ENCODE measurements at regions not wholly inside any gene's neighbourhood (a gene's known extent, or its start where the extent isn't known, plus 50 kb on each side); places are given as distances from the start of the nearest gene placed in this dataset.
A peak's percentile ranks its signal among the peaks of the same experiment; 100 is the strongest.
"Not testable (repeated sequence)": the region's sequence is repeated elsewhere in the genome, so short reads cannot be mapped to it uniquely, and the experiment has no call there.

DNA sequence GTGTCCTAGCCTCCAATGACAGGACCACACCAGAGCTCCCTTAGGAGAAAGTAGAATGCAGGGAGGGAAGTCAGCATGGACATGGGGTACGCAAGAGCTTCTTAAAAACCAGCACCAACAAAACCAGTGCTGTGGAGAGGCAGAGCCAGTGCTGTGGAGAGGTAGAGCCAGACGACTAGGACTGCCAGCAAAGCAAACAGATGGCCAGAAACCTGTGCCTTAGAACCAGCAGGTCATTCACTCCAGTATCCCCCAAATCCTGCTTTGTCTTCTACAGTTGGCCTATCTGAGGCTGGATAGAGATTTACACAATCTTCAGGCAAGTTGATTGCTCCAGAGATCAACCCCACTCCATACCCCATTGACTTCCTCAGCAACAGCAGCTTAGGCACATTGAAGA, 459.9 kb upstream of the CAMK1G start:
- Histone ChIP-seq H3K4me3 (no peak overlapping the region), H3K36me3 (no peaks in the 10 kb centered on the region), H3K4me1 (no peaks in the 10 kb centered on the region), H3K9me3 (no peaks in the 10 kb centered on the region), H3K27me3 (ENCODE audit: low read depth) (no peaks in the 10 kb centered on the region), H3K27ac (no peak overlapping the region)
- intact Hi-C loops (cut with DNase I) = no loop called here
- no peak for ATAC-seq
- no peak for DNase-seq
- TF ChIP-seq, protein P1, sequence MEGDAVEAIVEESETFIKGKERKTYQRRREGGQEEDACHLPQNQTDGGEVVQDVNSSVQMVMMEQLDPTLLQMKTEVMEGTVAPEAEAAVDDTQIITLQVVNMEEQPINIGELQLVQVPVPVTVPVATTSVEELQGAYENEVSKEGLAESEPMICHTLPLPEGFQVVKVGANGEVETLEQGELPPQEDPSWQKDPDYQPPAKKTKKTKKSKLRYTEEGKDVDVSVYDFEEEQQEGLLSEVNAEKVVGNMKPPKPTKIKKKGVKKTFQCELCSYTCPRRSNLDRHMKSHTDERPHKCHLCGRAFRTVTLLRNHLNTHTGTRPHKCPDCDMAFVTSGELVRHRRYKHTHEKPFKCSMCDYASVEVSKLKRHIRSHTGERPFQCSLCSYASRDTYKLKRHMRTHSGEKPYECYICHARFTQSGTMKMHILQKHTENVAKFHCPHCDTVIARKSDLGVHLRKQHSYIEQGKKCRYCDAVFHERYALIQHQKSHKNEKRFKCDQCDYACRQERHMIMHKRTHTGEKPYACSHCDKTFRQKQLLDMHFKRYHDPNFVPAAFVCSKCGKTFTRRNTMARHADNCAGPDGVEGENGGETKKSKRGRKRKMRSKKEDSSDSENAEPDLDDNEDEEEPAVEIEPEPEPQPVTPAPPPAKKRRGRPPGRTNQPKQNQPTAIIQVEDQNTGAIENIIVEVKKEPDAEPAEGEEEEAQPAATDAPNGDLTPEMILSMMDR (IDR thresholded peaks at IDR 0.05) = no peak

DNA sequence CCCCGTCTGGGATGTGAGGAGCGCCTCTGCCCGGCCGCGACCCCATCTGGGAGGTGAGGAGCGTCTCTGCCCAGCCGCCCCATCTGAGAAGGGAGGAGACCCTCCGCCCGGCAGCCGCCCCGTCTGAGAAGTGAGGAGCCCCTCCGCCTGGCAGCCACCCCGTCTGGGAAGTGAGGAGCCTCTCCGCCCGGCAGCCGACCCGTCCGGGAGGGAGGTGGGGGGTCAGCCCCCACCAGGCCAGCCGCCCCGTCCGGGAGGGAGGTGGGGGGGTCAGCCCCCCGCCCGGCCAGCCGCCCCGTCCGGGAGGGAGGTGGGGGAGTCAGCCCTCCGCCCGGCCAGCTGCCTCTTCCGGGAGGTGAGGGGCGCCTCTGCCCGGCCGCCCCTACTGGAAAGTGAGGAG, 454.4 kb upstream of the CAMK1G start:
- H3K9me3 ChIP-seq; DNase-seq; intact Hi-C loops (cut with DNase I); H3K4me1 ChIP-seq; H3K36me3 ChIP-seq; ATAC-seq; H3K4me3 ChIP-seq; H3K27me3 ChIP-seq (ENCODE audit: low read depth); H3K27ac ChIP-seq: not testable (repeated sequence)

DNA sequence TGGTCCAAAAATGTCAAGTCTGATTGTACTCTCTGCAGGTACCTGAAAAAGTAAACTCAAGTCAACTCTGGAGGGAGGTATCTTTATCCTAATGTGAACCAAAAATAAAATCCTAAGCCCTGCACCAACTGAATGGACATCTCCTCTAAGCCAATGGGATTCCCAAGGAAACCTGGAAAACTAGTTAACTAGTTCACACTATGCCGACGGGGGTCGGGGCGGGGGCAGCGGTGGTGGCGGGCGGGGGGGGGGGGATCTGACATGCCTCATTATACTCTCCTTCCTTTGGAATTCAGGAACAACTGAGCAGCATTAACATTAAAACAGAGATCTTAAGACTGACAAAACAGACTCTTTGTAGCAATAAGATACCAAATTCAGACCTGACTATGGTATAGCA, 452.6 kb upstream of the CAMK1G start:
- H3K27ac ChIP-seq = no peak overlapping the region
- no peaks in the 10 kb centered on the region for H3K4me1 ChIP-seq
- H3K9me3 ChIP-seq = no peaks in the 10 kb centered on the region
- intact Hi-C loops (cut with DNase I) = no loop called here
- H3K4me3 ChIP-seq = no peak overlapping the region
- no peaks in the 10 kb centered on the region for H3K27me3 ChIP-seq (ENCODE audit: low read depth)
- ATAC-seq (no peak), DNase-seq (no peak)
- no peaks in the 10 kb centered on the region for H3K36me3 ChIP-seq
- TF ChIP-seq, protein P1 (IDR thresholded peaks at IDR 0.05) = no peak

DNA sequence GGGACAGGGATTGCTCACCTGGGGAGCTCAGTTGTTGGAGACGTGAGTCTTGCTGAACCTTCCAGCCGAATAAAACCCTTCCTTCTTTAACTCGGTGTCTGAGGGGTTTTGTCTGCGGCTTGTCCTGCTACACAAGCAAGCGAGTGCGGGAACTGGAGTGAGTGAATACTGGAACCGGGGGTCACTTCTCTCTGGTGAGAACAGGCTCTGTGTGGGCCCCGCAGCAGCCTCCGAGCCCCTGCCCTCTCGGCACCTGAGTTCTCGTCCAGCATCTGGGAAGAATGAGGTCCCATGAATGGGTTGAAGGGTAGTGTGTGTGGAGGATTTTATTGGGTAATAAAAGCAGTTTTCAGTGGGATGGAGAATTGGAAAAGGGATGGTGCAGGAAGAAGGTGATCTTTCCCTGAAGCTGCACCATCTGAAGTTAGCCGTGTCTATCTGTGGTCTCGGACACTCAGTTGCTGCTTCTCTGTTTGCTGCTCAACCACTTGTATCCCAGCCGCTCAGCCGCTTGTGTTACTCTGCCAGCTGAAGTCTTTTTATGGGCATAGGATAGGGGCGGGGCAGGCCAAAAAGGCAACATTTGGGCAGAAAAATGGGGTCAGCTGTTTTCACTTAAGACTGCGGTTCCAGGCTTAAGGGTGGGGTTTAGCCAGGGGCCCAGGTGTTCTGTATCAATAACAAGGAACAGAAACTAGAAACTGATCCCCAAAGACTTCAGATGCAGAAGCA, 450.6 kb upstream of the CAMK1G start:
- H3K4me1 ChIP-seq = no peaks in the 10 kb centered on the region
- H3K36me3 ChIP-seq = no peaks in the 10 kb centered on the region
- H3K27me3 ChIP-seq (ENCODE audit: low read depth) = no peaks in the 10 kb centered on the region
- intact Hi-C loops (cut with DNase I) = no loop called here
- TF ChIP-seq, protein P1 (IDR thresholded peaks at IDR 0.05) = no peak
- no peaks in the 10 kb centered on the region for H3K9me3 ChIP-seq
- no peak overlapping the region for H3K4me3 ChIP-seq
- H3K27ac ChIP-seq = no peak overlapping the region
- ATAC-seq (no peak), DNase-seq (no peak)

DNA sequence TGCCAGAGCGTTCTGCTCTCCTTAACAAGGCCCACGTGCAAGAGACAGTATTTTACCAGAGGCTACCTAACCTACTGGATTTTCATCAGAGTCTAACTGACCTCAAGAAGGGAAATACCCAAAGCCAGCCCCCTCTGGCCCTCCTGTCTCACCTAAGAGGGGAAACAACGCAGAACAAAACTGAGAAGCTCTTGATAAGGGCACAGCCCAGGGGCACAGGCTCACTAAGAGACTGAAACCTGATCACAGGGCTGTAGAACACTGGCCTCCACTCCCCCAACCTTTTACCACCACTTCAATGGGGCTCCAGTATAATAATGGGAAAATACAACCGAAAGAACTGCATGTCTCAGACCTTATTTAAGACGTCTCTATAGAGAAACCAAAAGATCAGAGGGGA, 449.5 kb upstream of the CAMK1G start:
- intact Hi-C loops (cut with DNase I) = no loop called here

DNA sequence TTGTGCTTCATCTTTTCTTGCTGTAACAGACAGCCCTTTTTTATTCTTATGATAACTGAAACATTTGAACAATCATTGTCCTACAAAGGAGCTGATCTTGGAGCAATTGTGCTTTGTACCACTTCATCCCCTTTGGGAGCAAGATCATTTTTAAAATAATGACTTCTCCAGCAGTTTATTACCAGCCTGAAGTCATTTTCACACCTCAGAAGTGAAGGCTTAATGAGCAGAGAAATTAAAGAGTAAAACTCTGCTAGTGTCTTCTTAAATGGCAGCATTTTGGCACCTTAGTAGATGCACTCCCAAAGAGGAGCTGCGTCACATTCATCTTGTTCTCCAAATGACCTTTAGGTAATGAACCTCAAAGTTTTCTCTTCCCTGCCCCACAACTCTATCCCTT, 439.6 kb upstream of the CAMK1G start:
- ATAC-seq = no peak
- TF ChIP-seq, protein P1 (IDR thresholded peaks at IDR 0.05) = no peak
- no peaks in the 10 kb centered on the region for H3K9me3 ChIP-seq
- intact Hi-C loops (cut with DNase I) = no loop called here
- no peaks in the 10 kb centered on the region for H3K27me3 ChIP-seq (ENCODE audit: low read depth)
- H3K4me3 ChIP-seq = no peak overlapping the region
- DNase-seq = no peak
- H3K4me1 ChIP-seq = no peaks in the 10 kb centered on the region
- no peak overlapping the region for H3K27ac ChIP-seq
- H3K36me3 ChIP-seq = no peaks in the 10 kb centered on the region

More for the DNA sequence above, 449.5 kb upstream of the CAMK1G start:
- Histone ChIP-seq H3K4me3 (no peak overlapping the region), H3K9me3 (no peaks in the 10 kb centered on the region), H3K27me3 (ENCODE audit: low read depth) (no peaks in the 10 kb centered on the region), H3K36me3 (no peaks in the 10 kb centered on the region), H3K27ac (no peak overlapping the region), H3K4me1 (no peaks in the 10 kb centered on the region)
- TF ChIP-seq, protein P1 (IDR thresholded peaks at IDR 0.05) = no peak
- DNase-seq (no peak), ATAC-seq (peak in 1 of 2 donors; percentile 41)

All from lower lobe of right lung (tissue), 2 donors.